Body of pancreas (tissue), 4 donors: ENCODE measurements at regions not wholly inside any gene's neighbourhood (a gene's known extent, or its start where the extent isn't known, plus 50 kb on each side); places are given as distances from the start of the nearest gene placed in this dataset.

Source experiments
- ATAC-seq: fragments of 150-250 bp; one replicate; pipeline ENCODE4 v1.9.1; 2016
- DNase-seq, 4 donors: peaks; one replicate each; pipeline ENCODE4 v3.0.0-alpha.2; 2019
- H3K27ac ChIP-seq, 4 donors: fragments of 200-600 bp; sonication (generic); 1 replicate in 3 of 4; 2 replicates in 1 of 4; pipeline versions ENCODE4 v1.5.1 to v1.6.1; 2016 to 2019; ENCODE audit warnings: mild to moderate bottlenecking in 1 of 4, mixed read lengths in 1 of 4, moderate library complexity in 1 of 4
- H3K27me3 ChIP-seq, 2 donors: fragments of 200-600 bp; sonication (generic); one replicate each; pipeline ENCODE4 v1.6.0; 2016; ENCODE audit warnings: mild to moderate bottlenecking in 1 of 2
- H3K36me3 ChIP-seq, 2 donors: fragments of 200-600 bp; sonication (generic); replicated peaks in 1 of 2; 2 replicates each; pipeline ENCODE4 v1.5.1; 2016; ENCODE audit warnings: low read depth in 2 of 2; ENCODE audit not compliant: insufficient read depth in 1 of 2
- H3K4me1 ChIP-seq: fragments of 200-600 bp; sonication (generic); one replicate; pipeline ENCODE4 v1.6.0; 2016
- H3K4me3 ChIP-seq, 2 donors: fragments of 200-600 bp; sonication (generic); 1 replicate in 1 of 2; 2 replicates in 1 of 2; pipeline ENCODE4 v1.5.1; 2016 to 2019
- H3K9me3 ChIP-seq, 3 donors: fragments of 200-600 bp; sonication (generic); 1 replicate in 2 of 3; 2 replicates in 1 of 3; pipeline ENCODE4 v1.5.1; 2016
- CTCF ChIP-seq, 7 experiments: fragments of 450-650 bp in 4 of 7; fragments of 200-600 bp in 3 of 7; sonication (generic) in 3 of 7; IDR thresholded peaks; one replicate each; pipeline ENCODE4 v1.5.1; 2016 to 2019; ENCODE audit warnings: antibody characterized with exemption in 7 of 7
- POLR2A ChIP-seq, 3 donors: fragments of 450-650 bp; IDR thresholded peaks; one replicate each; pipeline ENCODE4 v1.6.1; 2016; ENCODE audit warnings: antibody characterized with exemption in 3 of 3, mild to moderate bottlenecking in 2 of 3
- WGBS, 2 donors: methylation state at CpG; one replicate each; pipeline ENCODE4 v1.1.5; 2017; 5-methylcytosine and 5-hydroxymethylcytosine counted together
- intact Hi-C: fragments of 100-400 bp; cut with DNase I; formaldehyde crosslinking; loops from one replicate; pipeline ENCODE4 v1.15.1; 2023

- 89 to 94% methylated on average over 12 of the region's 12 CpGs for WGBS, 2 donors
- intact Hi-C loops = no loop called here
- H3K36me3 ChIP-seq = no peaks in the 10 kb centered on the region
- TF ChIP-seq POLR2A (IDR thresholded peaks at IDR 0.05) (no peak), CTCF (IDR thresholded peaks at IDR 0.05) (no peak)
- no peak overlapping the region for H3K4me3 ChIP-seq
- no peaks in the 10 kb centered on the region for H3K9me3 ChIP-seq
- no peaks in the 10 kb centered on the region for H3K27me3 ChIP-seq
- H3K4me1 ChIP-seq = no peaks in the 10 kb centered on the region
- H3K27ac ChIP-seq = no peak overlapping the region
- ATAC-seq = no peak
- no peak for DNase-seq
Measured at GRCh38 chr4:36003051-36003450, 241.3 kb downstream of the ARAP2 start.

GRCh38 chr4:36004204-36004851, 240.0 kb downstream of the ARAP2 start:
- 69 to 73% methylated on average over 2 of the region's 2 CpGs for WGBS, 2 donors
- H3K4me1 ChIP-seq = no peaks in the 10 kb centered on the region
- ATAC-seq = no peak
- no peak for TF ChIP-seq CTCF (IDR thresholded peaks at IDR 0.05)
- no peak for TF ChIP-seq POLR2A (IDR thresholded peaks at IDR 0.05)
- no peaks in the 10 kb centered on the region for H3K9me3 ChIP-seq
- no peak overlapping the region for H3K27ac ChIP-seq
- intact Hi-C loops = no loop called here
- no peaks in the 10 kb centered on the region for H3K36me3 ChIP-seq
- H3K4me3 ChIP-seq = no peak overlapping the region
- H3K27me3 ChIP-seq = no peaks in the 10 kb centered on the region
- DNase-seq = no peak

GRCh38 chr4:36006226-36006625, 238.1 kb downstream of the ARAP2 start:
- no peaks in the 10 kb centered on the region for H3K9me3 ChIP-seq
- no peaks in the 10 kb centered on the region for H3K4me1 ChIP-seq
- H3K27me3 ChIP-seq = no peaks in the 10 kb centered on the region
- TF ChIP-seq POLR2A (IDR thresholded peaks at IDR 0.05) (no peak), CTCF (IDR thresholded peaks at IDR 0.05) (no peak)
- no peak for DNase-seq
- no peak overlapping the region for H3K4me3 ChIP-seq
- ATAC-seq = no peak
- no peak overlapping the region for H3K27ac ChIP-seq
- no peaks in the 10 kb centered on the region for H3K36me3 ChIP-seq
- 65 to 69% methylated on average over 5 of the region's 5 CpGs for WGBS, 2 donors
- intact Hi-C loops = no loop called here

GRCh38 chr4:36010397-36010929, 233.9 kb downstream of the ARAP2 start:
- Histone ChIP-seq H3K27ac (no peak overlapping the region), H3K36me3 (no peaks in the 10 kb centered on the region), H3K9me3 (no peaks in the 10 kb centered on the region), H3K27me3 (no peaks in the 10 kb centered on the region), H3K4me1 (no peaks in the 10 kb centered on the region), H3K4me3 (no peak overlapping the region)
- intact Hi-C loops = no loop called here
- TF ChIP-seq POLR2A (IDR thresholded peaks at IDR 0.05) = no peak
- no peak for TF ChIP-seq CTCF (IDR thresholded peaks at IDR 0.05)
- 39 to 44% methylated on average over 4 of the region's 4 CpGs for WGBS, 2 donors
- ATAC-seq (no peak), DNase-seq (no peak)

GRCh38 chr4:36011381-36011780, 232.9 kb downstream of the ARAP2 start:
- H3K36me3 ChIP-seq = no peaks in the 10 kb centered on the region
- no peaks in the 10 kb centered on the region for H3K4me1 ChIP-seq
- H3K4me3 ChIP-seq = no peak overlapping the region
- H3K27ac ChIP-seq = no peak overlapping the region
- intact Hi-C loops = no loop called here
- ATAC-seq (no peak), DNase-seq (no peak)
- H3K27me3 ChIP-seq = no peaks in the 10 kb centered on the region
- no peaks in the 10 kb centered on the region for H3K9me3 ChIP-seq
- TF ChIP-seq CTCF (IDR thresholded peaks at IDR 0.05) (no peak), POLR2A (IDR thresholded peaks at IDR 0.05) (no peak)
